Adrenal gland (tissue), 9 donors: ENCODE measurements at regions not wholly inside any gene's neighbourhood (a gene's known extent, or its start where the extent isn't known, plus 50 kb on each side); places are given as distances from the start of the nearest gene placed in this dataset.
"Not testable (repeated sequence)": the region's sequence is repeated elsewhere in the genome, so short reads cannot be mapped to it uniquely, and the experiment has no call there.

Experiments used
- DNase-seq, 7 donors: peaks; one replicate each; pipeline ENCODE4 v3.0.0-alpha.2; 2019 to 2020
- H3K27ac ChIP-seq, 5 donors: fragments of 200-600 bp; sonication (generic) in 4 of 5; 1 replicate in 3 of 5; 2 replicates in 2 of 5; pipeline versions ENCODE4 v1.5.1 to v1.8.0; 2016 to 2020; ENCODE audit warnings: mild to moderate bottlenecking in 1 of 5
- H3K27me3 ChIP-seq: fragments of 200-600 bp; 2 replicates; pipeline ENCODE4 v1.8.0; 2021
- H3K36me3 ChIP-seq, 2 donors: fragments of 200-600 bp; replicated peaks in 1 of 2; 1 replicate in 1 of 2; 2 replicates in 1 of 2; pipeline versions ENCODE4 v1.5.1 to v1.8.0; 2018 to 2022
- H3K4me1 ChIP-seq, 2 donors: fragments of 200-600 bp; replicated peaks in 1 of 2; 1 replicate in 1 of 2; 2 replicates in 1 of 2; pipeline versions ENCODE4 v1.5.1 to v1.8.0; 2018 to 2021
- H3K4me3 ChIP-seq, 4 donors: fragments of 200-600 bp; sonication (generic) in 3 of 4; one replicate each; pipeline ENCODE4 v1.5.1; 2016 to 2018
- H3K9me3 ChIP-seq, 3 donors: fragments of 200-600 bp; sonication (generic) in 1 of 3; replicated peaks in 1 of 3; 1 replicate in 2 of 3; 2 replicates in 1 of 3; pipeline versions ENCODE4 v1.5.1 to v1.8.0; 2016 to 2021
- POLR2A ChIP-seq, 2 donors: fragments of 450-650 bp; IDR thresholded peaks; one replicate each; pipeline ENCODE4 v1.6.1; 2017; ENCODE audit warnings: antibody characterized with exemption in 2 of 2, mild to moderate bottlenecking in 2 of 2, moderate library complexity in 1 of 2
- WGBS, 4 donors: extraction: QIAGEN DNeasy Blood & Tissue Kit in 2 of 4; methylation state at CpG; one replicate each; pipeline versions ENCODE4 v1.1.5 to v1.1.7; 2013 to 2017; 5-methylcytosine and 5-hydroxymethylcytosine counted together
- intact Hi-C, 2 donors: fragments of 100-400 bp; cut with DNase I; formaldehyde crosslinking; loops; one replicate each; pipeline versions ENCODE4 v1.14.1 to v1.15.0; 2022 to 2023
- TF ChIP-seq, protein P1 (sequence below), 6 experiments: fragments of 450-650 bp in 4 of 6; fragments of 200-600 bp in 2 of 6; sonication (generic) in 1 of 6; IDR thresholded peaks; 1 replicate in 5 of 6; 2 replicates in 1 of 6; pipeline versions ENCODE4 v1.5.1 to v1.8.0; 2016 to 2021; ENCODE audit warnings: antibody characterized with exemption in 6 of 6, mild to moderate bottlenecking in 2 of 6, moderate library complexity in 1 of 6
- donor health status: healthy with polysubstance abuse.
- donor health status: Bipolar disorder and iron deficiency.
- donor health status: DM: yes; HTN: yes; CAD: no.
- donor health status: DM: no; HTN: no; CAD: no.
- donor health status: DM: no; HTN: no; CAD: no.

DNA sequence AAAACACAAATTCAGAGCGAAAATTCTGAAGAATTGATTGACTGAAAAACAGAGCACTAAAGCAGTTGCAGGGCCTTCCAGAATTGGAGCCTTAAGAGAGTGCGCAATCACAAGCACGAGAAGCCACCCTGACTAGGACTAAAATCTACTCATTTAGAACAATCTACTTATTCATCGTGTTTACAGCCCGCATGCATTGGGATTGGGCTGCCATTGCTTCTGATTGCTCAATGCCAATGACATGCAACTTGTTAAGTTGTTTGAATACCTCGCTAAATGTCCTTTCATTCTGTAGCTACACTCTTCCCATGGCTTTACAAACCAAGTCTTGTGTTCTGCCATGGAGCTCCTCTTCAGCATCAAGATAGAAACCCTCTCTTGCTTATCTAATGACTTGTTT lies 425.9 kb upstream of the POM121L12 start:
- no peaks in the 10 kb centered on the region for H3K36me3 ChIP-seq
- TF ChIP-seq, protein P1, sequence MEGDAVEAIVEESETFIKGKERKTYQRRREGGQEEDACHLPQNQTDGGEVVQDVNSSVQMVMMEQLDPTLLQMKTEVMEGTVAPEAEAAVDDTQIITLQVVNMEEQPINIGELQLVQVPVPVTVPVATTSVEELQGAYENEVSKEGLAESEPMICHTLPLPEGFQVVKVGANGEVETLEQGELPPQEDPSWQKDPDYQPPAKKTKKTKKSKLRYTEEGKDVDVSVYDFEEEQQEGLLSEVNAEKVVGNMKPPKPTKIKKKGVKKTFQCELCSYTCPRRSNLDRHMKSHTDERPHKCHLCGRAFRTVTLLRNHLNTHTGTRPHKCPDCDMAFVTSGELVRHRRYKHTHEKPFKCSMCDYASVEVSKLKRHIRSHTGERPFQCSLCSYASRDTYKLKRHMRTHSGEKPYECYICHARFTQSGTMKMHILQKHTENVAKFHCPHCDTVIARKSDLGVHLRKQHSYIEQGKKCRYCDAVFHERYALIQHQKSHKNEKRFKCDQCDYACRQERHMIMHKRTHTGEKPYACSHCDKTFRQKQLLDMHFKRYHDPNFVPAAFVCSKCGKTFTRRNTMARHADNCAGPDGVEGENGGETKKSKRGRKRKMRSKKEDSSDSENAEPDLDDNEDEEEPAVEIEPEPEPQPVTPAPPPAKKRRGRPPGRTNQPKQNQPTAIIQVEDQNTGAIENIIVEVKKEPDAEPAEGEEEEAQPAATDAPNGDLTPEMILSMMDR (IDR thresholded peaks at IDR 0.05) = no peak
- TF ChIP-seq POLR2A (IDR thresholded peaks at IDR 0.05) = no peak
- no peaks in the 10 kb centered on the region for H3K27me3 ChIP-seq
- no peaks in the 10 kb centered on the region for H3K4me1 ChIP-seq
- intact Hi-C loops = no loop called here
- no peak overlapping the region for H3K27ac ChIP-seq
- H3K9me3 ChIP-seq = no peaks in the 10 kb centered on the region
- WGBS, 4 donors = 83 to 94% (median 86%) methylated on average over 6 of the region's 6 CpGs
- H3K4me3 ChIP-seq = no peak overlapping the region
- DNase-seq = no peak

DNA sequence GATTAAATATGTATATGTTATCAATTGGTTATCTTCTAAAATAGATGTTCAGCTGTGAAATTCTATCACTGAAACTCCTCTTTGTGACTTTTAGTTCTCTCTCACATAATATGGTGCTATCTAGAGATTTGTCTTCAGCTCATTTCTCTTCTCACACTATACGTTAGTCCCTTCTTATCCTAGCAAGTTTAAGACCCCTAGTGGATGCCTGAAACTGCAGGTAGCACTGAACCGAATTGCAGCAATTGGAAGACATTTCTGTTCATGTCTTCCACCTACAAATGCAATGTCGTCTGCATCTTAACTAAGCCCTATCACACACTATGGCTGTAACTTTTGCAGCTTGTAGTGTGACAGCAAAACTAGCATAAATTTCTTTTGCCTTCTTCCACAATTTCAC lies 442.7 kb upstream of the POM121L12 start:
- TF ChIP-seq POLR2A (IDR thresholded peaks at IDR 0.05) = no peak
- TF ChIP-seq, protein P1 (IDR thresholded peaks at IDR 0.05) = no peak
- no peak overlapping the region for H3K4me3 ChIP-seq
- intact Hi-C loops = no loop called here
- no peaks in the 10 kb centered on the region for H3K36me3 ChIP-seq
- H3K4me1 ChIP-seq = no peaks in the 10 kb centered on the region
- 48 to 59% (median 53%) methylated on average over 3 of the region's 3 CpGs for whole genome bisulfite sequencing, 4 donors
- no peak for DNase-seq
- H3K27ac ChIP-seq = no peak overlapping the region
- no peaks in the 10 kb centered on the region for H3K9me3 ChIP-seq
- no peaks in the 10 kb centered on the region for H3K27me3 ChIP-seq

DNA sequence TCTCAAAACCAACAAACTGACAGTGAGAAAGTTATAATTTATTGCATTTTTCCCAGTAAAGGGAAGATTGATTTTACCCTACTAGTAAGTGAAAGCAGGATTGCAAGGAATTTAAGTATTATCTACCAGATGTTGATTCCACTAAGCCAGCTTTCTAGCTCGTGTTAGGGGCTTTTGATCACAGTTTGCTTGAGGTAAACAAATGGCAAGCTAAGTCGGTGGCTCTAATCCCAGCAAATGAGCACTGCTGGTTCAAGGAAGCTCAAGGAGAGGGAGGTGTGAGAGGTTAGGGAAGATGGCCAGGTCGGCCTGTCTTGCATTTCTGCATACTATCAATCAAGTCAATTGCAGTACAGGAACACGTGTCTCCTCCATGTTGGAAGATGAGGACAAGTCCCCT lies 448.7 kb upstream of the POM121L12 start:
- H3K4me3 ChIP-seq = no peak overlapping the region
- no peaks in the 10 kb centered on the region for H3K4me1 ChIP-seq
- intact Hi-C loops = no loop called here
- H3K36me3 ChIP-seq = no peaks in the 10 kb centered on the region
- no peaks in the 10 kb centered on the region for H3K27me3 ChIP-seq
- H3K27ac ChIP-seq = no peak overlapping the region
- WGBS, 4 donors = 14 to 16% (median 15%) methylated on average over 4 of the region's 4 CpGs
- DNase-seq = no peak
- TF ChIP-seq, protein P1 (IDR thresholded peaks at IDR 0.05) = no peak
- TF ChIP-seq POLR2A (IDR thresholded peaks at IDR 0.05) = no peak
- H3K9me3 ChIP-seq = no peaks in the 10 kb centered on the region

DNA sequence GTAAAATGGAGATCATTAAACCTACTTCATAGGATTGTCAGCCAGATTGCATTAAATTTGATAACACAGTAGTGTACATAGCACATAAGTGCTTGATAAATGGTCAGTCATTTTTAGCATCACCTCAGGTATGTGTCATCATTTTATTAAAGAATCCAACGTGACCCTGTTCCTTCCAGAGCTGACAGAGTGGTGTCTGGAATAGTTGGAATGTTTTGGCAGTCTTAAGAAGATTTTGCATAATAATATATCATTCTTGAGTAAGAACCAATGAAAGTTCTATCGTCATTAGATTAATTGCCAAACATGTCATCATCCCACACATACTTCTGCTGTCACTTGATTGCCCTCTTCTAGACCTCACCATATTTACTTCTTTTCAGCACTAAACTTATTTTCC lies 451.4 kb upstream of the POM121L12 start:
- Histone ChIP-seq H3K9me3 (no peaks in the 10 kb centered on the region), H3K27me3 (no peaks in the 10 kb centered on the region), H3K36me3 (no peaks in the 10 kb centered on the region), H3K4me3 (no peak overlapping the region), H3K4me1 (no peaks in the 10 kb centered on the region), H3K27ac (no peak overlapping the region)
- intact Hi-C loops = no loop called here
- no peak for TF ChIP-seq POLR2A (IDR thresholded peaks at IDR 0.05)
- TF ChIP-seq, protein P1 (IDR thresholded peaks at IDR 0.05) = no peak
- 37 to 55% (median 51%) methylated on average over 2 of the region's 2 CpGs for WGBS, 4 donors
- DNase-seq = no peak

DNA sequence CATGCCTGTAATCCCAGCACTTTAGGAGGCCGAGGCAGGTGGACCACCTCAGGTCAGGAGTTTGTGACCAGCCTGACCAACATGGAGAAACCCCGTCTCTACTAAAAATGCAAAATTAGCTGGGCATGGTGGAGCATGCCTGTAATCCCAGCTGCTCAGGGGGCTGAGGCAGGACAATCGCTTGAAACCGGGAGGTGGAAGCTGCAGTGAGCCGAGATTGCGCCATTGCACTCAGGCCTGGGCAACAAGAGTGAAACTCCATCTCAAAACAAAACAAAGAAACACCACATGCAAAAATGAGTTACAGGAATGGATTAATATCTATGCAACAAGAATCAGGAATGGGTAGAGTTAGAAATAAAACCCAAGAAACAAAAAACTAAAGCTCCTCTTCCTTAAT lies 462.3 kb upstream of the POM121L12 start:
- DNase-seq, H3K36me3 ChIP-seq, intact Hi-C loops, H3K27me3 ChIP-seq, H3K27ac ChIP-seq, H3K9me3 ChIP-seq, H3K4me3 ChIP-seq, H3K4me1 ChIP-seq: not testable (repeated sequence)
- 83 to 92% (median 87%) methylated on average over 6 of the region's 6 CpGs for WGBS, 4 donors
